ENCODE measurements at regions not wholly inside any gene's neighbourhood (a gene's known extent, or its start where the extent isn't known, plus 50 kb on each side); places are given as distances from the start of the nearest gene placed in this dataset.

DNA sequence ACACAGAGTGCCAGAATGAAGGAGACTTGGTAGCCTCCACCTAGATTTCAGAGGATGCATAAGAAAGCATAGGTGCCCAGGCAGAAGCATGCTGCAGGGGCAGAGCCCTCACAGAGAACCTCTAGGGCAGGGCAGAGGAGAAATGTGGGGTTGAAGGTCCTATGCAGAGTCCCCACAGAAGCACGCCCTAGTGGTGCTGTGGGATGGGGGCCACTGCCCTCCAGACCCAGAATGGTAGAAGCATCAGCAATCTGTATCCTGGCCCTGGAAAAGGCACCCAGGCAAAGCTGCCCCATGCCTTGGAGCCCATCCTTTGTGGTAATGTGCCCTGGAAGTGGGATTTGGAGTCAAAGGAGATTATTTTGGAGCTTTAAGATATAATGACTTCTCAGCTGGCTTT is 992.9 kb upstream of the PABPC4L start:
- Histone ChIP-seq H2AFZ (no peak overlapping the region), H3K4me2 (no peak overlapping the region)
- no peak for ATAC-seq

GRCh38 chr4:135192751-135193535 is 991.4 kb upstream of the PABPC4L start:
- peaks cover 3% of the 10 kb centered on the region for H3K27me3 Mint-ChIP-seq (ENCODE audit: insufficient read depth, low read depth, poor library complexity)
- peaks cover 6% of the 10 kb centered on the region; the same call in 2 of the 3 replicates for H3K4me1 Mint-ChIP-seq
- Histone ChIP-seq H3K4me1 (ENCODE audit: insufficient read depth) (no peaks in the 10 kb centered on the region), H2AFZ (no peak overlapping the region), H3K36me3 (ENCODE audit: insufficient read depth) (no peaks in the 10 kb centered on the region), H3K4me3 (no peak overlapping the region), H3K9me2 (ENCODE audit: insufficient read depth) (no peaks in the 10 kb centered on the region), H3K4me2 (no peak overlapping the region), H3K27me3 (ENCODE audit: insufficient read depth) (no peaks in the 10 kb centered on the region), H3F3A (replicated peaks; ENCODE audit: low read depth) (no peaks in the 10 kb centered on the region), H3K79me2 (replicated peaks; ENCODE audit: insufficient read depth) (no peaks in the 10 kb centered on the region), H4K20me1 (replicated peaks; ENCODE audit: insufficient read depth) (no peaks in the 10 kb centered on the region), H3K27ac (ENCODE audit: low read depth) (no peak overlapping the region)
- no peak overlapping the region for H3K4me3 Mint-ChIP-seq
- H3K36me3 Mint-ChIP-seq (ENCODE audit: low read depth): peaks cover 6% of the 10 kb centered on the region; the same call in 2 of the 3 replicates
- H3K27ac Mint-ChIP-seq: no peak overlapping the region
- ATAC-seq (no peak), DNase-seq (ENCODE audit: low spot score) (no peak)
- peaks cover 6% of the 10 kb centered on the region for H3K9me3 Mint-ChIP-seq
- TF ChIP-seq, protein P1, sequence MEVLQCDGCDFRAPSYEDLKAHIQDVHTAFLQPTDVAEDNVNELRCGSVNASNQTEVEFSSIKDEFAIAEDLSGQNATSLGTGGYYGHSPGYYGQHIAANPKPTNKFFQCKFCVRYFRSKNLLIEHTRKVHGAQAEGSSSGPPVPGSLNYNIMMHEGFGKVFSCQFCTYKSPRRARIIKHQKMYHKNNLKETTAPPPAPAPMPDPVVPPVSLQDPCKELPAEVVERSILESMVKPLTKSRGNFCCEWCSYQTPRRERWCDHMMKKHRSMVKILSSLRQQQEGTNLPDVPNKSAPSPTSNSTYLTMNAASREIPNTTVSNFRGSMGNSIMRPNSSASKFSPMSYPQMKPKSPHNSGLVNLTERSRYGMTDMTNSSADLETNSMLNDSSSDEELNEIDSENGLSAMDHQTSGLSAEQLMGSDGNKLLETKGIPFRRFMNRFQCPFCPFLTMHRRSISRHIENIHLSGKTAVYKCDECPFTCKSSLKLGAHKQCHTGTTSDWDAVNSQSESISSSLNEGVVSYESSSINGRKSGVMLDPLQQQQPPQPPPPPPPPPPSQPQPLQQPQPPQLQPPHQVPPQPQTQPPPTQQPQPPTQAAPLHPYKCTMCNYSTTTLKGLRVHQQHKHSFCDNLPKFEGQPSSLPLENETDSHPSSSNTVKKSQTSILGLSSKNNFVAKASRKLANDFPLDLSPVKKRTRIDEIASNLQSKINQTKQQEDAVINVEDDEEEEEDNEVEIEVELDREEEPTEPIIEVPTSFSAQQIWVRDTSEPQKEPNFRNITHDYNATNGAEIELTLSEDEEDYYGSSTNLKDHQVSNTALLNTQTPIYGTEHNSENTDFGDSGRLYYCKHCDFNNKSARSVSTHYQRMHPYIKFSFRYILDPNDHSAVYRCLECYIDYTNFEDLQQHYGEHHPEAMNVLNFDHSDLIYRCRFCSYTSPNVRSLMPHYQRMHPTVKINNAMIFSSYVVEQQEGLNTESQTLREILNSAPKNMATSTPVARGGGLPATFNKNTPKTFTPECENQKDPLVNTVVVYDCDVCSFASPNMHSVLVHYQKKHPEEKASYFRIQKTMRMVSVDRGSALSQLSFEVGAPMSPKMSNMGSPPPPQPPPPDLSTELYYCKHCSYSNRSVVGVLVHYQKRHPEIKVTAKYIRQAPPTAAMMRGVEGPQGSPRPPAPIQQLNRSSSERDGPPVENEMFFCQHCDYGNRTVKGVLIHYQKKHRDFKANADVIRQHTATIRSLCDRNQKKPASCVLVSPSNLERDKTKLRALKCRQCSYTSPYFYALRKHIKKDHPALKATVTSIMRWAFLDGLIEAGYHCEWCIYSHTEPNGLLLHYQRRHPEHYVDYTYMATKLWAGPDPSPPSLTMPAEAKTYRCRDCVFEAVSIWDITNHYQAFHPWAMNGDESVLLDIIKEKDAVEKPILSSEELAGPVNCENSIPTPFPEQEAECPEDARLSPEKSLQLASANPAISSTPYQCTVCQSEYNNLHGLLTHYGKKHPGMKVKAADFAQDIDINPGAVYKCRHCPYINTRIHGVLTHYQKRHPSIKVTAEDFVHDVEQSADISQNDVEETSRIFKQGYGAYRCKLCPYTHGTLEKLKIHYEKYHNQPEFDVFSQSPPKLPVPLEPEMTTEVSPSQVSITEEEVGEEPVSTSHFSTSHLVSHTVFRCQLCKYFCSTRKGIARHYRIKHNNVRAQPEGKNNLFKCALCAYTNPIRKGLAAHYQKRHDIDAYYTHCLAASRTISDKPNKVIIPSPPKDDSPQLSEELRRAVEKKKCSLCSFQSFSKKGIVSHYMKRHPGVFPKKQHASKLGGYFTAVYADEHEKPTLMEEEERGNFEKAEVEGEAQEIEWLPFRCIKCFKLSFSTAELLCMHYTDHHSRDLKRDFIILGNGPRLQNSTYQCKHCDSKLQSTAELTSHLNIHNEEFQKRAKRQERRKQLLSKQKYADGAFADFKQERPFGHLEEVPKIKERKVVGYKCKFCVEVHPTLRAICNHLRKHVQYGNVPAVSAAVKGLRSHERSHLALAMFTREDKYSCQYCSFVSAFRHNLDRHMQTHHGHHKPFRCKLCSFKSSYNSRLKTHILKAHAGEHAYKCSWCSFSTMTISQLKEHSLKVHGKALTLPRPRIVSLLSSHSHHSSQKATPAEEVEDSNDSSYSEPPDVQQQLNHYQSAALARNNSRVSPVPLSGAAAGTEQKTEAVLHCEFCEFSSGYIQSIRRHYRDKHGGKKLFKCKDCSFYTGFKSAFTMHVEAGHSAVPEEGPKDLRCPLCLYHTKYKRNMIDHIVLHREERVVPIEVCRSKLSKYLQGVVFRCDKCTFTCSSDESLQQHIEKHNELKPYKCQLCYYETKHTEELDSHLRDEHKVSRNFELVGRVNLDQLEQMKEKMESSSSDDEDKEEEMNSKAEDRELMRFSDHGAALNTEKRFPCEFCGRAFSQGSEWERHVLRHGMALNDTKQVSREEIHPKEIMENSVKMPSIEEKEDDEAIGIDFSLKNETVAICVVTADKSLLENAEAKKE (CRISPR knock-in tag; IDR thresholded peaks at IDR 0.05): no peak
- TF ChIP-seq JUNB (IDR thresholded peaks at IDR 0.05; ENCODE audit: unreplicated experiment): no peak
- TF ChIP-seq, protein P2, sequence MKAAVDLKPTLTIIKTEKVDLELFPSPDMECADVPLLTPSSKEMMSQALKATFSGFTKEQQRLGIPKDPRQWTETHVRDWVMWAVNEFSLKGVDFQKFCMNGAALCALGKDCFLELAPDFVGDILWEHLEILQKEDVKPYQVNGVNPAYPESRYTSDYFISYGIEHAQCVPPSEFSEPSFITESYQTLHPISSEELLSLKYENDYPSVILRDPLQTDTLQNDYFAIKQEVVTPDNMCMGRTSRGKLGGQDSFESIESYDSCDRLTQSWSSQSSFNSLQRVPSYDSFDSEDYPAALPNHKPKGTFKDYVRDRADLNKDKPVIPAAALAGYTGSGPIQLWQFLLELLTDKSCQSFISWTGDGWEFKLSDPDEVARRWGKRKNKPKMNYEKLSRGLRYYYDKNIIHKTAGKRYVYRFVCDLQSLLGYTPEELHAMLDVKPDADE (IDR thresholded peaks at IDR 0.05): no peak
- TF ChIP-seq NANOG (IDR thresholded peaks at IDR 0.05; ENCODE audit: borderline replicate concordance): no peak
- TF ChIP-seq STAT1 (IDR thresholded peaks at IDR 0.05; ENCODE audit: unreplicated experiment): no peak
- TF ChIP-seq EZH2 (IDR thresholded peaks at IDR 0.05; ENCODE audit: low read depth, unreplicated experiment): no peak
- no peak for TF ChIP-seq EZH2phosphoT487 (IDR thresholded peaks at IDR 0.05; ENCODE audit: unreplicated experiment)

More for the DNA sequence above, 992.9 kb upstream of the PABPC4L start:
- Histone ChIP-seq H3K79me2 (replicated peaks; ENCODE audit: insufficient read depth) (no peaks in the 10 kb centered on the region), H3K36me3 (ENCODE audit: insufficient read depth) (no peaks in the 10 kb centered on the region), H4K20me1 (replicated peaks; ENCODE audit: insufficient read depth) (no peaks in the 10 kb centered on the region), H3K9me2 (ENCODE audit: insufficient read depth) (no peaks in the 10 kb centered on the region), H3K27me3 (ENCODE audit: insufficient read depth) (no peaks in the 10 kb centered on the region), H3K4me3 (no peak overlapping the region), H3F3A (replicated peaks; ENCODE audit: low read depth) (no peaks in the 10 kb centered on the region), H3K27ac (ENCODE audit: low read depth) (no peak overlapping the region), H3K4me1 (ENCODE audit: insufficient read depth) (no peaks in the 10 kb centered on the region)
- H3K27me3 Mint-ChIP-seq (ENCODE audit: insufficient read depth, low read depth, poor library complexity): peaks cover 3% of the 10 kb centered on the region
- H3K4me3 Mint-ChIP-seq: no peak overlapping the region
- H3K36me3 Mint-ChIP-seq (ENCODE audit: low read depth): peaks cover 6% of the 10 kb centered on the region; the same call in 2 of the 3 replicates
- DNase-seq (ENCODE audit: low spot score): no peak
- peaks cover 6% of the 10 kb centered on the region; the same call in 2 of the 3 replicates for H3K4me1 Mint-ChIP-seq
- no peak overlapping the region for H3K27ac Mint-ChIP-seq
- TF ChIP-seq ZNF331 (CRISPR knock-in tag; IDR thresholded peaks at IDR 0.05; ENCODE audit: low read depth) (no peak), CTCF (conservative IDR thresholded peaks at IDR 0.05; ENCODE audit: low read depth in 2 of 2) (no peak)
- H3K9me3 Mint-ChIP-seq: peaks cover 6% of the 10 kb centered on the region
